WERI-Rb-1 (cell line): ENCODE measurements at regions not wholly inside any gene's neighbourhood (a gene's known extent, or its start where the extent isn't known, plus 50 kb on each side); places are given as distances from the start of the nearest gene placed in this dataset.

Experiments
- DNase-seq: peaks from one replicate; pipeline ENCODE4 v3.0.0-alpha.2; 2020
- H3K27ac ChIP-seq: fragments of 250-450 bp; sonication (Bioruptor Pico); 2 replicates; pipeline ENCODE4 v1.5.1; 2020; ENCODE audit warnings: mild to moderate bottlenecking, moderate library complexity
- H3K27me3 ChIP-seq: fragments of 250-450 bp; sonication (Bioruptor Pico); 2 replicates; pipeline ENCODE4 v1.5.1; 2021; ENCODE audit warnings: mild to moderate bottlenecking, low read depth, moderate library complexity; ENCODE audit not compliant: insufficient read depth, severe bottlenecking
- H3K36me3 ChIP-seq: fragments of 250-450 bp; sonication (Bioruptor Pico); 2 replicates; pipeline ENCODE4 v1.5.1; 2020; ENCODE audit warnings: mild to moderate bottlenecking, moderate library complexity
- H3K4me3 ChIP-seq: 2 replicates; pipeline ENCODE4 v1.5.1; 2011; ENCODE audit warnings: low read depth, mild to moderate bottlenecking, control low read depth, low read length
- H3K9me3 ChIP-seq: fragments of 250-450 bp; sonication (Bioruptor Pico); 2 replicates; pipeline ENCODE4 v1.5.1; 2021; ENCODE audit warnings: mild to moderate bottlenecking, moderate library complexity; ENCODE audit not compliant: severe bottlenecking
- TF ChIP-seq, protein P1 (sequence below): IDR thresholded peaks from 2 replicates; pipeline ENCODE4 v1.5.1; 2011; ENCODE audit warnings: low read depth, mild to moderate bottlenecking, control low read depth, inconsistent platforms, low read length

DNA sequence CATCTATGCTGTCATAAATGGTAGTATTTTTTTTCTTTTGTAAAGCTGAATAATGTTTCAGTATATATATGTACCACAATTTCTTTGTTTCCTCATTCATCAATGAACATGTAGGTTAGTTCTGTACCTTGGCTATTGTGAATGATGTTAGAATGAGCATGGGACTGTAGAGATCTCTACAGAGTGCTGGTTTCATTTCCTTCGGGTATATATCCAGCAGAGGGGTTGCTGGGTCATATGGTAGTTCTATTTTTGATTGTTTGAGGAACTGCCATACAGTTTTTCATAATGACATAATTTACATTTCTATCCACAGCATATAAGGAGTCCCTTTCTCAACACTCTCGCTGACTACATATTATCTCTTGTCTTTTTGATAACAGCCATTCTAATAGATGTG lies 243.5 kb downstream of the CDH7 start:
- Histone ChIP-seq H3K9me3 (no peaks in the 10 kb centered on the region), H3K36me3 (no peaks in the 10 kb centered on the region), H3K27ac (no peak overlapping the region), H3K27me3 (no peaks in the 10 kb centered on the region), H3K4me3 (no peak overlapping the region)
- TF ChIP-seq, protein P1, sequence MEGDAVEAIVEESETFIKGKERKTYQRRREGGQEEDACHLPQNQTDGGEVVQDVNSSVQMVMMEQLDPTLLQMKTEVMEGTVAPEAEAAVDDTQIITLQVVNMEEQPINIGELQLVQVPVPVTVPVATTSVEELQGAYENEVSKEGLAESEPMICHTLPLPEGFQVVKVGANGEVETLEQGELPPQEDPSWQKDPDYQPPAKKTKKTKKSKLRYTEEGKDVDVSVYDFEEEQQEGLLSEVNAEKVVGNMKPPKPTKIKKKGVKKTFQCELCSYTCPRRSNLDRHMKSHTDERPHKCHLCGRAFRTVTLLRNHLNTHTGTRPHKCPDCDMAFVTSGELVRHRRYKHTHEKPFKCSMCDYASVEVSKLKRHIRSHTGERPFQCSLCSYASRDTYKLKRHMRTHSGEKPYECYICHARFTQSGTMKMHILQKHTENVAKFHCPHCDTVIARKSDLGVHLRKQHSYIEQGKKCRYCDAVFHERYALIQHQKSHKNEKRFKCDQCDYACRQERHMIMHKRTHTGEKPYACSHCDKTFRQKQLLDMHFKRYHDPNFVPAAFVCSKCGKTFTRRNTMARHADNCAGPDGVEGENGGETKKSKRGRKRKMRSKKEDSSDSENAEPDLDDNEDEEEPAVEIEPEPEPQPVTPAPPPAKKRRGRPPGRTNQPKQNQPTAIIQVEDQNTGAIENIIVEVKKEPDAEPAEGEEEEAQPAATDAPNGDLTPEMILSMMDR = no peak
- no peak for DNase-seq

DNA sequence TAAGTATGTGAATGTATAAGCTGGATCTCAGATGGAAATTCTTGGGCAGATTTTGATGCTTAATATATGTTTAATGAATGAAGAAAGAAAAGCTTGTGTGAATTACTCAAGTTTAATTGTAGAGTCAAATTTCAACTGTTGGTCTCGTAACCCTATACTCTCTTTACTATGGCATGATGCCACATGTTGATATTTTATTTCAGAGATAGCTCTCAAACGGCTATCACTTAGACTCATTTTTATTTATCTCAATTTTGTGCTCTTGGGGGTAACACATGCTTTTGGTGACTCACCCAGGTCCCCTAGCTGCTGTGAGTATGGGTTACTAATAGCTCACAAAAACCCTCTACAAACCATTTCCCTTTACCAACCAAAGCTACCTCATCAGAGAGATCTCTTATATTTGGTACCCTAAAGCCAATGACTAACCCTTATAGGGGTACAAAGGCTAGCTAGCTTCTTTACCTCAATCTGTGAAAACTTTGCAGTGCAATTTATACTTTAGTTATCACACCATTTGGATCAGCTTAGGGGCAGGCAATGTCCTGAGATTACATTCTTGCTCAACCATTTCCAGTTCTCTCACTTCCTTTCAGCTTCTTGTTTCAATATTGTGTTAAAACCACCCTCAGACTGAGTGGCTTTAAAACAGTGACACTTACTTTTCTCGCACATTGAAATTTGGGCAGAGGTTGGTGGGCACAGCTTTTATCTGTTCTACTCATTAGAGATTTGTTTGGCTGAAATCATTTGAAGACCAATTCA lies 240.3 kb downstream of the CDH7 start:
- Histone ChIP-seq H3K9me3 (no peaks in the 10 kb centered on the region), H3K27ac (no peak overlapping the region), H3K36me3 (no peaks in the 10 kb centered on the region), H3K4me3 (no peak overlapping the region), H3K27me3 (no peaks in the 10 kb centered on the region)
- no peak for DNase-seq
- TF ChIP-seq, protein P1 = no peak

DNA sequence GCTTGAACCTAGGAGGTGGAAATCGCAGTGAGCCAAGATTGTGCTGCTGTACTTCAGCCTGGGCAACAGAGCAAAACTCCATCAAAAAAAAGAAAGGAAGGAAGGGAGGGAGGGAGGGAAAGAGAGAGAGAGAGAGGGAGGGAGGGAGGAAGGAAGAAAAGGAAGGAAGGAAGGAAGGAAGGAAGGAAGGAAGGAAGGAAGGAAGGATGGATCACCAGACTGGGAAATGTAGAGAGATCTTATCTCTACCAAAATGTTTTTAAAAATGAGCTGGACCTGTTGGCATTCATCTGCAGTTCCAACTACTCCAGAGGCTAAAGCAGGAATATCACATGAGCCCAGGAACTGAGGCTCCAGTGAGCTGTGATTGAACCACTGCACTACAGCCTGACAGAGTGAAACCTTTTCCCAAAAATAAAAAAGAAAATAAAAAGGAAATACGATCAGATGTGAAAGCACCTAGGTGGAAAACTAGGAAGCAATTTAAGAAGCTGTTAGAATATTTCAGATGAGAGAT lies 239.4 kb downstream of the CDH7 start:
- TF ChIP-seq, protein P1 = no peak
- H3K27me3 ChIP-seq = no peaks in the 10 kb centered on the region
- no peak overlapping the region for H3K4me3 ChIP-seq
- DNase-seq = no peak
- H3K36me3 ChIP-seq = no peaks in the 10 kb centered on the region
- no peaks in the 10 kb centered on the region for H3K9me3 ChIP-seq
- H3K27ac ChIP-seq = no peak overlapping the region

DNA sequence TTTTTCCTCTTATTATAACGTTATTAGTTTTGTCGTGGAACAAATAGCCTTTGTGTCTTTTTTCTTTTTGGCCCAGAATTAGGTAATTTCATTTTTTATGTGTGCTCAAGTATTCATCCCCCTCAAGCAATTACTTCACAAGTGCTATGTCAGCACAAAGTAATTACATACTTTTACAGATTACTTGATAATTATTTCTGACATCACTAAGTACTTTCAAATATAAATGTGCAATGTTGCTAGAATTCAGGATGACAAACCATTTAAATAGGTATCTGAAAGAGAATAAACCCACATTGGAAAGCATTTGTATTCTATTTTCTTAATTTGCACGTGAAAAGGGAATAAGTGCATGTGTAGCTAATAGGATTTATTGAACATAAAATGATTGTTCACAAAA lies 238.2 kb downstream of the CDH7 start:
- Histone ChIP-seq H3K27me3 (no peaks in the 10 kb centered on the region), H3K9me3 (no peaks in the 10 kb centered on the region), H3K27ac (no peak overlapping the region), H3K4me3 (no peak overlapping the region), H3K36me3 (no peaks in the 10 kb centered on the region)
- no peak for DNase-seq
- TF ChIP-seq, protein P1 = no peak

GRCh38 chr18:65988386-65988785 lies 237.6 kb downstream of the CDH7 start:
- no peak overlapping the region for H3K4me3 ChIP-seq
- DNase-seq = no peak
- no peaks in the 10 kb centered on the region for H3K9me3 ChIP-seq
- H3K27ac ChIP-seq = no peak overlapping the region
- TF ChIP-seq, protein P1 = no peak
- H3K27me3 ChIP-seq = no peaks in the 10 kb centered on the region
- no peaks in the 10 kb centered on the region for H3K36me3 ChIP-seq

DNA sequence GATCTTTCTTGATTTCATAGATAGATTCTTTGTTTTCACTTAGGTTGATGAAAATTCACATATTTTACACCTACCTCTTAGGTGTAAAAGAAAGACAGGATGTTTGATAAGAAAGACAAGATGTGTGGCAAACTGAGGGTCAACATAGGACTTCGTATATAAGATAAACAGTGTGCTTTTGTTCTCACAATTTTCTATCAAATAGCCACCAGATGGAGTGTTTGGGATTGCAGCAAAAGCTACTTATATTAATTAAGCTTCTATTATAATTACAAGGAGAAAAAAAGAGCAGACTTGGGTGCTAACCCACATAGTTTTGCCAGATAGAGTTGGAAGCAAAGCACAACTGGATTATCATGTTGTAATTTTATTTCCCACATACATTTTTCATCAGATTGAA lies 232.9 kb downstream of the CDH7 start:
- TF ChIP-seq, protein P1 = no peak
- Histone ChIP-seq H3K27me3 (no peaks in the 10 kb centered on the region), H3K36me3 (no peaks in the 10 kb centered on the region), H3K27ac (no peak overlapping the region), H3K9me3 (no peaks in the 10 kb centered on the region), H3K4me3 (no peak overlapping the region)
- DNase-seq = no peak
